NB4 (cell line): ENCODE measurements at regions not wholly inside any gene's neighbourhood (a gene's known extent, or its start where the extent isn't known, plus 50 kb on each side); places are given as distances from the start of the nearest gene placed in this dataset.

Source experiments
- MAX ChIP-seq: IDR thresholded peaks from 2 replicates; pipeline ENCODE4 v1.6.1; 2011; ENCODE audit warnings: low read depth, low read length
- POLR2A ChIP-seq: IDR thresholded peaks from 2 replicates; pipeline ENCODE4 v1.6.1; 2011; ENCODE audit warnings: mild to moderate bottlenecking; ENCODE audit not compliant: insufficient read length; ENCODE audit errors: extremely low read depth
- TF ChIP-seq, protein P1 (sequence below): IDR thresholded peaks from one replicate; pipeline ENCODE4 v1.5.1; 2012; ENCODE audit warnings: low read depth, low read length

GRCh38 chr19:30066781-30067759, 125.0 kb downstream of the URI1 start:
- TF ChIP-seq, protein P1, sequence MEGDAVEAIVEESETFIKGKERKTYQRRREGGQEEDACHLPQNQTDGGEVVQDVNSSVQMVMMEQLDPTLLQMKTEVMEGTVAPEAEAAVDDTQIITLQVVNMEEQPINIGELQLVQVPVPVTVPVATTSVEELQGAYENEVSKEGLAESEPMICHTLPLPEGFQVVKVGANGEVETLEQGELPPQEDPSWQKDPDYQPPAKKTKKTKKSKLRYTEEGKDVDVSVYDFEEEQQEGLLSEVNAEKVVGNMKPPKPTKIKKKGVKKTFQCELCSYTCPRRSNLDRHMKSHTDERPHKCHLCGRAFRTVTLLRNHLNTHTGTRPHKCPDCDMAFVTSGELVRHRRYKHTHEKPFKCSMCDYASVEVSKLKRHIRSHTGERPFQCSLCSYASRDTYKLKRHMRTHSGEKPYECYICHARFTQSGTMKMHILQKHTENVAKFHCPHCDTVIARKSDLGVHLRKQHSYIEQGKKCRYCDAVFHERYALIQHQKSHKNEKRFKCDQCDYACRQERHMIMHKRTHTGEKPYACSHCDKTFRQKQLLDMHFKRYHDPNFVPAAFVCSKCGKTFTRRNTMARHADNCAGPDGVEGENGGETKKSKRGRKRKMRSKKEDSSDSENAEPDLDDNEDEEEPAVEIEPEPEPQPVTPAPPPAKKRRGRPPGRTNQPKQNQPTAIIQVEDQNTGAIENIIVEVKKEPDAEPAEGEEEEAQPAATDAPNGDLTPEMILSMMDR: no peak
- TF ChIP-seq POLR2A (no peak), MAX (0 out of 2 replicates have a peak, but pooled peaks have one; percentile 11)
